HG03108 (cell line): ENCODE measurements at regions not wholly inside any gene's neighbourhood (a gene's known extent, or its start where the extent isn't known, plus 50 kb on each side); places are given as distances from the start of the nearest gene placed in this dataset.

Experiments
- ATAC-seq: cut with Tn5 transposase; IDR thresholded peaks from one replicate; pipeline ENCODE4 v1.9.1; 2021; ENCODE audit warnings: moderate library complexity; ENCODE audit not compliant: unreplicated experiment

- ATAC-seq, result no peak
Measured at GRCh38 chr11:97359016-97359415, 969.2 kb downstream of the JRKL start.

GRCh38 chr11:97361812-97362378 lies 972.1 kb downstream of the JRKL start:
- ATAC-seq, result no peak

- ATAC-seq, result no peak
Measured at GRCh38 chr11:97363331-97363730, 973.5 kb downstream of the JRKL start.

GRCh38 chr11:97364047-97364446 lies 974.2 kb downstream of the JRKL start:
- no peak for ATAC-seq

- no peak for ATAC-seq
Measured at GRCh38 chr11:97367406-97368083, 977.7 kb downstream of the JRKL start.

- no peak for ATAC-seq
Measured at GRCh38 chr11:97389270-97389669, 999.5 kb downstream of the JRKL start.

- no peak for ATAC-seq
Measured at GRCh38 chr11:97398246-97398645, 1008.4 kb downstream of the JRKL start.

- ATAC-seq, result no peak
Measured at GRCh38 chr11:97409141-97409540, 1019.3 kb downstream of the JRKL start.

- no peak for ATAC-seq
Measured at GRCh38 chr11:97414801-97415200, 1025.0 kb downstream of the JRKL start.

- ATAC-seq, result no peak
Measured at GRCh38 chr11:97419729-97420128, 1029.9 kb downstream of the JRKL start.

GRCh38 chr11:97428247-97428790 lies 1038.5 kb downstream of the JRKL start:
- ATAC-seq, result no peak

- no peak for ATAC-seq
Measured at GRCh38 chr11:97430877-97431276, 1041.1 kb downstream of the JRKL start.

GRCh38 chr11:97432926-97433325 lies 1043.1 kb downstream of the JRKL start:
- no peak for ATAC-seq

GRCh38 chr11:97445561-97445960 lies 1055.7 kb downstream of the JRKL start:
- no peak for ATAC-seq

GRCh38 chr11:97451441-97451840 lies 1061.6 kb downstream of the JRKL start:
- no peak for ATAC-seq

- ATAC-seq, result no peak
Measured at GRCh38 chr11:97454988-97455387, 1065.2 kb downstream of the JRKL start.

- no peak for ATAC-seq
Measured at GRCh38 chr11:97460091-97460490, 1070.3 kb downstream of the JRKL start.

- ATAC-seq, result no peak
Measured at GRCh38 chr11:97461044-97461880, 1071.4 kb downstream of the JRKL start.

GRCh38 chr11:97461934-97462333 lies 1072.1 kb downstream of the JRKL start:
- ATAC-seq, result no peak

- no peak for ATAC-seq
Measured at GRCh38 chr11:97463891-97464290, 1074.1 kb downstream of the JRKL start.

- ATAC-seq, result no peak
Measured at GRCh38 chr11:97471480-97471879, 1081.7 kb downstream of the JRKL start.

- no peak for ATAC-seq
Measured at GRCh38 chr11:97487387-97487786, 1097.6 kb downstream of the JRKL start.
